ENCODE measurements at regions not wholly inside any gene's neighbourhood (a gene's known extent, or its start where the extent isn't known, plus 50 kb on each side); places are given as distances from the start of the nearest gene placed in this dataset.

DNA sequence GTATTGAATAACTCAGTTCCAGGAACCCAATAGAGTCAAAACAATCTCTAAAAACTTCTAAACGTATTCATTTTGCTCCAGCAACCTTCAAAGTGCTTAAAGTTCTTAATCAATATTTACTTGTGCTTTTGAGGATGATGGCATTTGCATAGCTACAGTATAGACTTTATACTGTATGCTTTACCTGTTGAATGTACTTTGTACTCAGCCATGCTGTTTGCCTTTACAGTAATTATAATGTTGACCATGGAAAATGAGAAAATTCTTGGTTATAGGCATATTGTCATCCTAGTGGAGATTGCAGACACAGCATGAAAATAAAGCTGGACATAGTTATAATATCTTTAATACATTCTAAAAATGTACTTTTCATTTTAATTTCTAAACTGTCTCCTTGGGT lies 762.7 kb upstream of the PHF14 start:
- H3K9ac ChIP-seq (ENCODE audit: low read depth, low read length) = no peak overlapping the region
- H3K4me3 ChIP-seq (ENCODE audit: low read length) = no peak overlapping the region
- H3K4me1 ChIP-seq (ENCODE audit: insufficient read depth, low read length) = no peaks in the 10 kb centered on the region
- H3K27me3 ChIP-seq (ENCODE audit: insufficient read depth, low read length) = no peaks in the 10 kb centered on the region
- H3K9me3 ChIP-seq (ENCODE audit: insufficient read depth, low read depth, low read length) = peaks cover 7% of the 10 kb centered on the region; the same call in 1 of the 2 replicates
- no peak overlapping the region for H3K27ac ChIP-seq (ENCODE audit: low read length)
- no peaks in the 10 kb centered on the region for H3K36me3 ChIP-seq (ENCODE audit: insufficient read depth, low read depth, low read length)

DNA sequence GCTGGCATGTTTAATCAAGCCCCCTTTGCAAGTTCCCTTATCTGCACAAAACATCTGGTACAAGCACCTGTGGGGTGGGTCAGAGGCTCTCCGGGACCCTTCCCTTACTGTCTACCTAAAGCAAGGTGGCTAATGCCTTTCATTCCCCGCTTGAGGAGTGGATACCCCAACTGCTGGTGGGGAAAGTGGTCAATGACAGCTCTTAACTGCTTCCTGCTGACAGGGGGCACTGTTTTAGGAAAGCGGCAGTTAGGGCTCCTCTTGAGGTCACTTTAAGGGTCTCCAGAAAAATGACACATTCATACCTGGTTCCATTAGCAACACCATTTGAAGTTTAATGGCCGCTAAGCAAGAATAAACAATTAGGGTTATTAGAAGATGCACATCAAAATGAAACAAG lies 761.8 kb upstream of the PHF14 start:
- H3K9me3 ChIP-seq (ENCODE audit: insufficient read depth, low read depth, low read length) = peaks cover 7% of the 10 kb centered on the region; the same call in 1 of the 2 replicates
- no peak overlapping the region for H3K9ac ChIP-seq (ENCODE audit: low read depth, low read length)
- no peaks in the 10 kb centered on the region for H3K36me3 ChIP-seq (ENCODE audit: insufficient read depth, low read depth, low read length)
- no peak overlapping the region for H3K27ac ChIP-seq (ENCODE audit: low read length)
- H3K27me3 ChIP-seq (ENCODE audit: insufficient read depth, low read length) = no peaks in the 10 kb centered on the region
- H3K4me1 ChIP-seq (ENCODE audit: insufficient read depth, low read length) = no peaks in the 10 kb centered on the region
- no peak overlapping the region for H3K4me3 ChIP-seq (ENCODE audit: low read length)

DNA sequence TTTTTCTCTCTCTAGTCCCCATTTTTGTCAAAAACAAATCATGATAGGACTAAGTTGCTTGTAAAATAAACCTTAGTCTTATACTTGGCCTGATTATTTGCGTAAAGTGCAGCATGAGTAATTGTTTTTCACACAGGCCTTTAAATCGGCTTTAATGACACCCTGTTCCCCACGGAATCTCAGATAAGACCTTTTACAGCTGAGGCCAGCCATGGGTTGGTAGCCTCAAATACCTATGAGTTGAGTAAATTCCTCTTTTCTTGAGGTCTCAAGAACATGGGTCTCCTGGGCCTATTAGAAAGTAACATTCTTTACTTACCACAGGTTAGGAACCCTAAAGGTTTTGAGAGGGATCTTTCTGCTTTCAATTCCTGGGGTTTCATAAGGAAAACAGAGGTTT lies 761.0 kb upstream of the PHF14 start:
- Histone ChIP-seq H3K4me1 (ENCODE audit: insufficient read depth, low read length) (no peaks in the 10 kb centered on the region), H3K36me3 (ENCODE audit: insufficient read depth, low read depth, low read length) (no peaks in the 10 kb centered on the region), H3K27ac (ENCODE audit: low read length) (no peak overlapping the region), H3K4me3 (ENCODE audit: low read length) (no peak overlapping the region), H3K9me3 (ENCODE audit: insufficient read depth, low read depth, low read length) (peaks cover 7% of the 10 kb centered on the region; the same call in 1 of the 2 replicates), H3K9ac (ENCODE audit: low read depth, low read length) (no peak overlapping the region), H3K27me3 (ENCODE audit: insufficient read depth, low read length) (no peaks in the 10 kb centered on the region)

- H3K9me3 ChIP-seq (ENCODE audit: insufficient read depth, low read depth, low read length) = peaks cover 7% of the 10 kb centered on the region; the same call in 1 of the 2 replicates
- H3K36me3 ChIP-seq (ENCODE audit: insufficient read depth, low read depth, low read length) = no peaks in the 10 kb centered on the region
- no peaks in the 10 kb centered on the region for H3K4me1 ChIP-seq (ENCODE audit: insufficient read depth, low read length)
- H3K4me3 ChIP-seq (ENCODE audit: low read length) = no peak overlapping the region
- H3K27ac ChIP-seq (ENCODE audit: low read length) = no peak overlapping the region
- no peak overlapping the region for H3K9ac ChIP-seq (ENCODE audit: low read depth, low read length)
- H3K27me3 ChIP-seq (ENCODE audit: insufficient read depth, low read length) = no peaks in the 10 kb centered on the region
These were observed 757.2 kb upstream of the PHF14 start for GRCh38 chr7:10216462-10216861.

DNA sequence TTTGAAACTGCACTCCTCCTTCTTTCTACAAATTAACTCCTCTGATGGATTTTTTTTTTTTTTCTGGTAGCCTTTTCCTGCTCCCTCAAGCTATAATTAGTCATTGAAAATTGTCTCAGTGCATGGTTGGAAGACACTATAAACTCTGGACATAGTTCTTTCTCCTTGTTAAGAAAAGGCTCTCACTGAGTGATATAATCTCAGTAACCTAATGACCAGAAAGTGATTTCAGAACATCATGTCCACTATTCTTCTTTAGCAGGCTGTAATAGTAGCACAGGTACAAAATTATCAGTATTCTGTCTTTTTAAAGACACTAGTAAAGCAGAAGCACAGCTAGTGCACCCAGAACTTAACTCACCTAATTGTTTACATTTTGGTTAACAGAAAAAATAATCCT lies 752.6 kb upstream of the PHF14 start:
- Histone ChIP-seq H3K9me3 (ENCODE audit: insufficient read depth, low read depth, low read length) (no peaks in the 10 kb centered on the region), H3K4me3 (ENCODE audit: low read length) (no peak overlapping the region), H3K36me3 (ENCODE audit: insufficient read depth, low read depth, low read length) (no peaks in the 10 kb centered on the region), H3K9ac (ENCODE audit: low read depth, low read length) (no peak overlapping the region), H3K4me1 (ENCODE audit: insufficient read depth, low read length) (0 out of 2 replicates have a peak, but pooled peaks cover 3% of the 10 kb centered on the region), H3K27ac (ENCODE audit: low read length) (no peak overlapping the region), H3K27me3 (ENCODE audit: insufficient read depth, low read length) (no peaks in the 10 kb centered on the region)

GRCh38 chr7:10222976-10223375 lies 750.7 kb upstream of the PHF14 start:
- Histone ChIP-seq H3K9me3 (ENCODE audit: insufficient read depth, low read depth, low read length) (no peaks in the 10 kb centered on the region), H3K27ac (ENCODE audit: low read length) (no peak overlapping the region), H3K4me1 (ENCODE audit: insufficient read depth, low read length) (0 out of 2 replicates have a peak, but pooled peaks cover 3% of the 10 kb centered on the region), H3K4me3 (ENCODE audit: low read length) (no peak overlapping the region), H3K36me3 (ENCODE audit: insufficient read depth, low read depth, low read length) (no peaks in the 10 kb centered on the region), H3K27me3 (ENCODE audit: insufficient read depth, low read length) (no peaks in the 10 kb centered on the region), H3K9ac (ENCODE audit: low read depth, low read length) (no peak overlapping the region)

GRCh38 chr7:10225275-10225674 lies 748.4 kb upstream of the PHF14 start:
- Histone ChIP-seq H3K36me3 (ENCODE audit: insufficient read depth, low read depth, low read length) (no peaks in the 10 kb centered on the region), H3K27ac (ENCODE audit: low read length) (no peak overlapping the region), H3K9me3 (ENCODE audit: insufficient read depth, low read depth, low read length) (no peaks in the 10 kb centered on the region; the same call in 1 of the 2 replicates), H3K27me3 (ENCODE audit: insufficient read depth, low read length) (no peaks in the 10 kb centered on the region), H3K9ac (ENCODE audit: low read depth, low read length) (no peak overlapping the region), H3K4me1 (ENCODE audit: insufficient read depth, low read length) (0 out of 2 replicates have a peak, but pooled peaks cover 3% of the 10 kb centered on the region), H3K4me3 (ENCODE audit: low read length) (no peak overlapping the region)

GRCh38 chr7:10237306-10237705 lies 736.4 kb upstream of the PHF14 start:
- Histone ChIP-seq H3K9me3 (ENCODE audit: insufficient read depth, low read depth, low read length) (no peaks in the 10 kb centered on the region), H3K4me1 (ENCODE audit: insufficient read depth, low read length) (peaks cover 8% of the 10 kb centered on the region; the same call in 1 of the 2 replicates), H3K9ac (ENCODE audit: low read depth, low read length) (no peak overlapping the region), H3K27me3 (ENCODE audit: insufficient read depth, low read length) (no peaks in the 10 kb centered on the region), H3K36me3 (ENCODE audit: insufficient read depth, low read depth, low read length) (no peaks in the 10 kb centered on the region), H3K4me3 (ENCODE audit: low read length) (no peak overlapping the region), H3K27ac (ENCODE audit: low read length) (no peak overlapping the region)

DNA sequence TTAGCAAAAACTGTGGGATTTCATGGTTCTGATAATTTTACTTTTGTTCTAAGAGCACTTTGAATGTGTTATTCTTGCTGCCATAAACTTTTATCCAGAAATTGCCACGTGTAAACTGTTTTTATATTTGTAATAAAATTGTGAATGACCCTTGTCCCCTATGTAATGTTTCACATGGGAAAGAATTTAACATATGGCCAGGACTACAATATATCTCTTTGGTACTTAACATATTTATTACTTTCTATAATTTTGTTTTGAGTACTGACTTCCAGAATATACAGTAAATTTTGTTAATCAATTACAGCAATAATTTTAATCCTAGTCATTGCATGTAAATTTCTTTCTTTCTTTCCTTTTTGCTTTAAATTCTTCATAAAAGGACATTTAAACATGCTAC lies 735.0 kb upstream of the PHF14 start:
- Histone ChIP-seq H3K4me1 (ENCODE audit: insufficient read depth, low read length) (peaks cover 8% of the 10 kb centered on the region; the same call in 1 of the 2 replicates), H3K36me3 (ENCODE audit: insufficient read depth, low read depth, low read length) (no peaks in the 10 kb centered on the region), H3K9me3 (ENCODE audit: insufficient read depth, low read depth, low read length) (no peaks in the 10 kb centered on the region), H3K4me3 (ENCODE audit: low read length) (no peak overlapping the region), H3K27ac (ENCODE audit: low read length) (no peak overlapping the region), H3K27me3 (ENCODE audit: insufficient read depth, low read length) (no peaks in the 10 kb centered on the region), H3K9ac (ENCODE audit: low read depth, low read length) (no peak overlapping the region)

DNA sequence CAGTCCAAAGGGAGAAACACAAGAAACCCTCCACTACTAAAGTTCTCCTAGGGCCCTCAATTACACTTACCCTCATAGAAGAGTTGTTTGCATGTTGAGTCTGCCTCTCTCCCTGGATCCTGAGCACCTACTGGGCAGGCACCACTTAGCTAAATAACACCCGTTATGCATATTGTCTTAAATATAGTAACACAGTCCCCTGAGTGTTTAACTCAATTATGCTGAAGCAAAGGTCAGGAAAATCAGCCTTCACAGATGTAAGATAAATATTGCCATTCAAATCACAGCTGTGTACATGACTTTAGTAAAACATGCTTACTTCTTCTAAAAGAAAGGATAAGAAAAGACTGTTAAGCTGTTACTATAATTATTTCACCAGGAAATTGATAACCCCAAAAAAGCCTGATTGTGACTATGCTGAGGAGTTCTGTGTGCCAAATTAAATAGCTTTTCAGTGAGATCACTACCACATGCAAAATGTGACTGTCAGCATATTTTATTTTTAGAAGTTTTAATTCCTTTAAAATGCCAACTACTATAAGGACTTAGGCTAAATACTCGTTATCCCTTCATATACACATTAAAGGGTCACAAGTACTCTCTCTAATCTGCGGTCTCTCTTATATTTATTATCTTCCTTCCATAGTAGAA lies 733.9 kb upstream of the PHF14 start:
- no peaks in the 10 kb centered on the region for H3K9me3 ChIP-seq (ENCODE audit: insufficient read depth, low read depth, low read length)
- no peak overlapping the region for H3K27ac ChIP-seq (ENCODE audit: low read length)
- peaks cover 8% of the 10 kb centered on the region; the same call in 1 of the 2 replicates for H3K4me1 ChIP-seq (ENCODE audit: insufficient read depth, low read length)
- H3K36me3 ChIP-seq (ENCODE audit: insufficient read depth, low read depth, low read length) = no peaks in the 10 kb centered on the region
- no peaks in the 10 kb centered on the region for H3K27me3 ChIP-seq (ENCODE audit: insufficient read depth, low read length)
- H3K4me3 ChIP-seq (ENCODE audit: low read length) = no peak overlapping the region
- H3K9ac ChIP-seq (ENCODE audit: low read depth, low read length) = no peak overlapping the region

- no peaks in the 10 kb centered on the region for H3K27me3 ChIP-seq (ENCODE audit: insufficient read depth, low read length)
- no peak overlapping the region for H3K4me3 ChIP-seq (ENCODE audit: low read length)
- no peaks in the 10 kb centered on the region for H3K4me1 ChIP-seq (ENCODE audit: insufficient read depth, low read length)
- no peaks in the 10 kb centered on the region for H3K36me3 ChIP-seq (ENCODE audit: insufficient read depth, low read depth, low read length)
- H3K27ac ChIP-seq (ENCODE audit: low read length) = no peak overlapping the region
- no peak overlapping the region for H3K9ac ChIP-seq (ENCODE audit: low read depth, low read length)
- H3K9me3 ChIP-seq (ENCODE audit: insufficient read depth, low read depth, low read length) = peaks cover 19% of the 10 kb centered on the region
These were observed 728.3 kb upstream of the PHF14 start for GRCh38 chr7:10245406-10245805.

GRCh38 chr7:10257438-10257837 lies 716.2 kb upstream of the PHF14 start:
- H3K27ac ChIP-seq (ENCODE audit: low read length) = no peak overlapping the region
- H3K4me1 ChIP-seq (ENCODE audit: insufficient read depth, low read length) = no peaks in the 10 kb centered on the region

More at GRCh38 chr7:10257438-10257837, 716.2 kb upstream of the PHF14 start:
- H3K27me3 ChIP-seq (ENCODE audit: insufficient read depth, low read length) = no peaks in the 10 kb centered on the region
- H3K9ac ChIP-seq (ENCODE audit: low read depth, low read length) = no peak overlapping the region
- H3K36me3 ChIP-seq (ENCODE audit: insufficient read depth, low read depth, low read length) = no peaks in the 10 kb centered on the region
- H3K4me3 ChIP-seq (ENCODE audit: low read length) = no peak overlapping the region
- no peaks in the 10 kb centered on the region for H3K9me3 ChIP-seq (ENCODE audit: insufficient read depth, low read depth, low read length)

All from iPS-20b (cell line).